HG02623 (cell line): ENCODE measurements at regions not wholly inside any gene's neighbourhood (a gene's known extent, or its start where the extent isn't known, plus 50 kb on each side); places are given as distances from the start of the nearest gene placed in this dataset.
"Not testable (repeated sequence)": the region's sequence is repeated elsewhere in the genome, so short reads cannot be mapped to it uniquely, and the experiment has no call there.

ENCODE experiments used
- ATAC-seq: cut with Tn5 transposase; IDR thresholded peaks from one replicate; pipeline ENCODE4 v1.9.1; 2021; ENCODE audit warnings: moderate library complexity; ENCODE audit not compliant: unreplicated experiment

GRCh38 chr5:163569284-163569683, 63.9 kb downstream of the MAT2B start:
- ATAC-seq: no peak

GRCh38 chr5:163571744-163572143, 66.3 kb downstream of the MAT2B start:
- ATAC-seq: no peak

- no peak for ATAC-seq
Measured at GRCh38 chr5:163574472-163575440, 69.3 kb downstream of the MAT2B start.

GRCh38 chr5:163578652-163579051, 73.2 kb downstream of the MAT2B start:
- no peak for ATAC-seq

- ATAC-seq: no peak
Measured at GRCh38 chr5:163579729-163580128, 74.3 kb downstream of the MAT2B start.

GRCh38 chr5:163580516-163580915, 75.1 kb downstream of the MAT2B start:
- no peak for ATAC-seq

- ATAC-seq: not testable (repeated sequence)
Measured at GRCh38 chr5:163583491-163584153, 78.2 kb downstream of the MAT2B start.

GRCh38 chr5:163585206-163585605, 79.8 kb downstream of the MAT2B start:
- ATAC-seq: no peak

GRCh38 chr5:163586531-163586956, 81.1 kb downstream of the MAT2B start:
- no peak for ATAC-seq

- ATAC-seq: no peak
Measured at GRCh38 chr5:163594951-163595350, 89.5 kb downstream of the MAT2B start.

GRCh38 chr5:163595932-163596607, 90.7 kb downstream of the MAT2B start:
- no peak for ATAC-seq

- ATAC-seq: no peak
Measured at GRCh38 chr5:163596608-163597315, 91.3 kb downstream of the MAT2B start.

- ATAC-seq: no peak
Measured at GRCh38 chr5:163604013-163604412, 98.6 kb downstream of the MAT2B start.

GRCh38 chr5:163607256-163607655, 101.8 kb downstream of the MAT2B start:
- no peak for ATAC-seq

GRCh38 chr5:163608621-163609020, 103.2 kb downstream of the MAT2B start:
- no peak for ATAC-seq

GRCh38 chr5:163609910-163610309, 104.5 kb downstream of the MAT2B start:
- no peak for ATAC-seq

GRCh38 chr5:163612358-163613149, 107.1 kb downstream of the MAT2B start:
- ATAC-seq: no peak

- ATAC-seq: no peak
Measured at GRCh38 chr5:163613150-163613442, 107.7 kb downstream of the MAT2B start.

- no peak for ATAC-seq
Measured at GRCh38 chr5:163614787-163615186, 109.4 kb downstream of the MAT2B start.

- ATAC-seq: no peak
Measured at GRCh38 chr5:163619273-163619934, 114.0 kb downstream of the MAT2B start.
